GM23338 (cell line): ENCODE measurements at regions not wholly inside any gene's neighbourhood (a gene's known extent, or its start where the extent isn't known, plus 50 kb on each side); places are given as distances from the start of the nearest gene placed in this dataset.

Experiments used
- ATAC-seq: fragments of 200-7000 bp; cut with Tn5 transposase; 3 replicates; pipeline ENCODE4 v1.9.1; 2020
- DNase-seq: peaks from one replicate; pipeline ENCODE4 v3.0.0-alpha.2; 2015; ENCODE audit warnings: low spot score
- H2AFZ ChIP-seq: fragments of 200-600 bp; sonication (generic); 2 replicates; pipeline ENCODE4 v1.8.0; 2016; ENCODE audit warnings: antibody characterized with exemption, mild to moderate bottlenecking, moderate library complexity
- H3F3A ChIP-seq: fragments of 200-600 bp; sonication (generic); replicated peaks from 2 replicates; pipeline ENCODE4 v1.8.0; 2017; ENCODE audit warnings: antibody characterized with exemption, mixed run types, low read depth
- H3K27ac ChIP-seq: fragments of 200-600 bp; sonication (generic); 2 replicates; pipeline ENCODE4 v1.6.1; 2016; ENCODE audit warnings: low read depth
- H3K27me3 ChIP-seq: fragments of 200-600 bp; sonication (generic); 2 replicates; pipeline ENCODE4 v1.8.0; 2016; ENCODE audit warnings: mild to moderate bottlenecking, mixed run types, moderate library complexity; ENCODE audit not compliant: insufficient read depth
- H3K36me3 ChIP-seq: fragments of 200-600 bp; sonication (generic); 2 replicates; pipeline ENCODE4 v1.8.0; 2016; ENCODE audit warnings: mild to moderate bottlenecking; ENCODE audit not compliant: insufficient read depth
- H3K4me1 ChIP-seq: fragments of 200-600 bp; sonication (generic); 2 replicates; pipeline ENCODE4 v1.8.0; 2016; ENCODE audit warnings: mild to moderate bottlenecking, moderate library complexity; ENCODE audit not compliant: insufficient read depth
- H3K4me2 ChIP-seq: fragments of 200-600 bp; sonication (generic); 2 replicates; pipeline ENCODE4 v1.7.1; 2017; ENCODE audit warnings: mixed run types
- H3K4me3 ChIP-seq: fragments of 200-600 bp; sonication (generic); 2 replicates; pipeline ENCODE4 v1.6.1; 2016; ENCODE audit warnings: mixed run types
- H3K79me2 ChIP-seq: fragments of 200-600 bp; sonication (generic); replicated peaks from 2 replicates; pipeline ENCODE4 v1.8.0; 2017; ENCODE audit warnings: mild to moderate bottlenecking; ENCODE audit not compliant: insufficient read depth
- H3K9me2 ChIP-seq: fragments of 200-600 bp; sonication (generic); 2 replicates; pipeline ENCODE4 v1.8.0; 2017; ENCODE audit not compliant: insufficient read depth
- H4K20me1 ChIP-seq: fragments of 200-600 bp; sonication (generic); replicated peaks from 2 replicates; pipeline ENCODE4 v1.8.0; 2017; ENCODE audit warnings: mild to moderate bottlenecking; ENCODE audit not compliant: insufficient read depth
- H3K27ac Mint-ChIP-seq: 2 replicates; pipeline ENCODE4 v1.8.0; 2020; ENCODE audit warnings: inconsistent platforms, mild to moderate bottlenecking, moderate library complexity, mixed read lengths
- H3K27me3 Mint-ChIP-seq: 3 replicates; pipeline ENCODE4 v1.8.0; 2022; ENCODE audit warnings: low read depth, mild to moderate bottlenecking, moderate library complexity, mixed read lengths, inconsistent platforms; ENCODE audit not compliant: insufficient read depth, poor library complexity
- H3K36me3 Mint-ChIP-seq: 3 replicates; pipeline ENCODE4 v1.8.0; 2021; ENCODE audit warnings: low read depth, mild to moderate bottlenecking, inconsistent platforms, moderate library complexity, mixed read lengths
- H3K4me1 Mint-ChIP-seq: 3 replicates; pipeline ENCODE4 v1.8.0; 2020; ENCODE audit warnings: mild to moderate bottlenecking, inconsistent platforms, mixed read lengths
- H3K4me3 Mint-ChIP-seq: 3 replicates; pipeline ENCODE4 v1.8.0; 2021; ENCODE audit warnings: moderate library complexity, mild to moderate bottlenecking, inconsistent platforms, mixed read lengths
- H3K9me3 Mint-ChIP-seq: 3 replicates; pipeline ENCODE4 v1.8.0; 2020; ENCODE audit warnings: moderate library complexity, mild to moderate bottlenecking, inconsistent platforms, mixed read lengths
- CREB1 ChIP-seq: fragments of 250-450 bp; sonication (Bioruptor Pico); IDR thresholded peaks from 2 replicates; pipeline ENCODE4 v1.5.0; 2020; ENCODE audit warnings: low read depth, mild to moderate bottlenecking, moderate library complexity
- CTCF ChIP-seq, 2 experiments: fragments of 200-600 bp in 1 of 2; sonication (generic) in 1 of 2; conservative IDR thresholded peaks; 2 replicates each; pipeline versions ENCODE4 v1.5.1 to v1.6.1; 2016 to 2017; ENCODE audit warnings: antibody characterized with exemption in 2 of 2, low read depth in 2 of 2, mild to moderate bottlenecking in 2 of 2, moderate library complexity in 1 of 2
- EZH2 ChIP-seq: fragments of 200-600 bp; sonication (generic); IDR thresholded peaks from one replicate; pipeline ENCODE4 v1.8.0; 2017; ENCODE audit warnings: antibody characterized with exemption, mild to moderate bottlenecking, low read depth; ENCODE audit not compliant: unreplicated experiment
- EZH2phosphoT487 ChIP-seq: fragments of 200-600 bp; sonication (generic); IDR thresholded peaks from one replicate; pipeline ENCODE4 v1.8.1; 2018; ENCODE audit warnings: antibody characterized with exemption; ENCODE audit not compliant: unreplicated experiment
- JUNB ChIP-seq: IDR thresholded peaks from one replicate; pipeline ENCODE4 v1.6.1; 2016; ENCODE audit warnings: antibody characterized with exemption; ENCODE audit not compliant: unreplicated experiment
- POLR2AphosphoS5 ChIP-seq: IDR thresholded peaks from 2 replicates; pipeline ENCODE4 v1.6.1; 2016; ENCODE audit warnings: antibody characterized with exemption, low read depth
- REST ChIP-seq: IDR thresholded peaks from one replicate; pipeline ENCODE4 v1.6.1; 2018; ENCODE audit warnings: antibody characterized with exemption; ENCODE audit not compliant: unreplicated experiment
- STAT1 ChIP-seq: IDR thresholded peaks from one replicate; pipeline ENCODE4 v1.6.1; 2016; ENCODE audit warnings: antibody characterized with exemption; ENCODE audit not compliant: unreplicated experiment
- ZNF114 ChIP-seq: fragments of 250-450 bp; sonication (Bioruptor Pico); IDR thresholded peaks from 2 replicates; pipeline ENCODE4 v1.5.0; 2020; ENCODE audit warnings: mild to moderate bottlenecking, moderate library complexity
- ZNF331 ChIP-seq: fragments of 250-450 bp; sonication (Bioruptor Pico); IDR thresholded peaks from 2 replicates; pipeline ENCODE4 v1.5.0; 2020; ENCODE audit warnings: low read depth, mild to moderate bottlenecking, moderate library complexity
- ZNF462 ChIP-seq: fragments of 250-450 bp; sonication (Bioruptor Pico); IDR thresholded peaks from 2 replicates; pipeline ENCODE4 v1.5.0; 2020; ENCODE audit warnings: mild to moderate bottlenecking, moderate library complexity

GRCh38 chr14:26252176-26252575, 345.7 kb downstream of the NOVA1 start (continued):
- TF ChIP-seq REST (no peak), EZH2phosphoT487 (no peak), STAT1 (no peak)

GRCh38 chr14:26233118-26233517, 364.7 kb downstream of the NOVA1 start:
- H3K9me2 ChIP-seq: no peaks in the 10 kb centered on the region
- H3K4me3 Mint-ChIP-seq: no peak overlapping the region
- no peak overlapping the region for H3K4me3 ChIP-seq
- no peaks in the 10 kb centered on the region for H3K27me3 Mint-ChIP-seq
- no peaks in the 10 kb centered on the region for H3F3A ChIP-seq
- no peak for DNase-seq
- H3K9me3 Mint-ChIP-seq: no peaks in the 10 kb centered on the region
- no peaks in the 10 kb centered on the region for H4K20me1 ChIP-seq
- H2AFZ ChIP-seq: no peak overlapping the region
- H3K4me2 ChIP-seq: no peak overlapping the region
- no peaks in the 10 kb centered on the region for H3K36me3 ChIP-seq
- H3K4me1 ChIP-seq: no peaks in the 10 kb centered on the region
- no peak overlapping the region for H3K27ac ChIP-seq
- no peak overlapping the region for H3K27ac Mint-ChIP-seq
- no peaks in the 10 kb centered on the region for H3K36me3 Mint-ChIP-seq
- H3K27me3 ChIP-seq: no peaks in the 10 kb centered on the region
- H3K4me1 Mint-ChIP-seq: no peaks in the 10 kb centered on the region
- no peak for ATAC-seq
- H3K79me2 ChIP-seq: no peaks in the 10 kb centered on the region
- TF ChIP-seq EZH2 (no peak), CTCF (conservative IDR thresholded peaks at IDR 0.05; ENCODE audit: low read depth in 2 of 2) (no peak), CREB1 (no peak), REST (no peak), ZNF331 (no peak), ZNF462 (CRISPR knock-in tag) (no peak), ZNF114 (CRISPR knock-in tag) (no peak), STAT1 (no peak), POLR2AphosphoS5 (no peak), JUNB (no peak)
